Upper lobe of left lung (tissue), 4 donors: ENCODE measurements at regions not wholly inside any gene's neighbourhood (a gene's known extent, or its start where the extent isn't known, plus 50 kb on each side); places are given as distances from the start of the nearest gene placed in this dataset.
"Not testable (repeated sequence)": the region's sequence is repeated elsewhere in the genome, so short reads cannot be mapped to it uniquely, and the experiment has no call there.

Source experiments
- CTCF ChIP-seq, 6 experiments: fragments of 450-650 bp in 4 of 6; fragments of 200-600 bp in 2 of 6; sonication (generic) in 2 of 6; IDR thresholded peaks; one replicate each; pipeline ENCODE4 v1.5.1; 2016 to 2019; ENCODE audit warnings: antibody characterized with exemption in 6 of 6
- EP300 ChIP-seq, 4 donors: sonication (generic); formaldehyde crosslinking; IDR thresholded peaks; one replicate each; pipeline ENCODE4 v1.5.1; 2017; ENCODE audit warnings: antibody characterized with exemption in 4 of 4, control low read depth in 2 of 4
- POLR2A ChIP-seq, 4 donors: fragments of 450-650 bp; IDR thresholded peaks; one replicate each; pipeline ENCODE4 v1.5.1; 2016 to 2017; ENCODE audit warnings: antibody characterized with exemption in 4 of 4, mild to moderate bottlenecking in 2 of 4
- POLR2AphosphoS5 ChIP-seq, 2 donors: sonication (generic); formaldehyde crosslinking; IDR thresholded peaks; one replicate each; pipeline ENCODE4 v1.5.1; 2017; ENCODE audit warnings: antibody characterized with exemption in 2 of 2

GRCh38 chr4:22620144-22620543, 72.6 kb upstream of the GBA3 start:
- not testable (repeated sequence) for TF ChIP-seq CTCF, POLR2AphosphoS5, EP300, POLR2A (IDR thresholded peaks at IDR 0.05)
